ENCODE measurements at regions not wholly inside any gene's neighbourhood (a gene's known extent, or its start where the extent isn't known, plus 50 kb on each side); places are given as distances from the start of the nearest gene placed in this dataset.
"Not testable (repeated sequence)": the region's sequence is repeated elsewhere in the genome, so short reads cannot be mapped to it uniquely, and the experiment has no call there.

DNA sequence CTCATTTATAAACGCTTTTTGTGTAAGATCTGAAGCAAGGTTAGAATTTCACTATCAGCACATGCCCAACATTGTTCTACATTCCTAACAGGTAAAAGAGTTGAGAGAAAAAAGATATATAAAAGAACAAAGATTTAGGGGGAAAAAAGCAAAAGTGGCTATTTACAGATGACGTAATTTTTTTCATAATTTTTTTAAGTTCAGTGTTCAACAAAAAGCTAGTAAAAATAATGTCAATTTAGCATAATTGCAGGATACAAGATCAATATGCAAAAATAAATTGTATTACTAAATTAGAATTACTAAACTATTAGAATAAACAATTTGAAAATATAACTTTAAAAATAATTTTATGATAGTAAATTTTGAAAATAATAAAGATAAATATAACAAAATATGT is 405.0 kb downstream of the SEMA3D start:
- DNase-seq (ENCODE audit: low read depth in 4 of 6, low spot score in 6 of 6), result no peak
- WGBS (ENCODE audit: insufficient coverage), result no CpG with 5 or more reads among the region's 2 CpGs
- Histone ChIP-seq H3K27me3 (ENCODE audit: control insufficient read depth, insufficient read depth, low read length) (no peaks in the 10 kb centered on the region), H3K4me1 (ENCODE audit: control insufficient read depth, insufficient read depth, low read length) (no peaks in the 10 kb centered on the region), H3K9me3 (ENCODE audit: control insufficient read depth, insufficient read depth, low read length) (no peaks in the 10 kb centered on the region), H3K36me3 (ENCODE audit: control insufficient read depth, insufficient read depth, low read length) (no peaks in the 10 kb centered on the region), H3K4me3 (ENCODE audit: low read depth, low read length) (no peak overlapping the region), H3K27ac (ENCODE audit: low read depth, low read length) (no peak overlapping the region)

DNA sequence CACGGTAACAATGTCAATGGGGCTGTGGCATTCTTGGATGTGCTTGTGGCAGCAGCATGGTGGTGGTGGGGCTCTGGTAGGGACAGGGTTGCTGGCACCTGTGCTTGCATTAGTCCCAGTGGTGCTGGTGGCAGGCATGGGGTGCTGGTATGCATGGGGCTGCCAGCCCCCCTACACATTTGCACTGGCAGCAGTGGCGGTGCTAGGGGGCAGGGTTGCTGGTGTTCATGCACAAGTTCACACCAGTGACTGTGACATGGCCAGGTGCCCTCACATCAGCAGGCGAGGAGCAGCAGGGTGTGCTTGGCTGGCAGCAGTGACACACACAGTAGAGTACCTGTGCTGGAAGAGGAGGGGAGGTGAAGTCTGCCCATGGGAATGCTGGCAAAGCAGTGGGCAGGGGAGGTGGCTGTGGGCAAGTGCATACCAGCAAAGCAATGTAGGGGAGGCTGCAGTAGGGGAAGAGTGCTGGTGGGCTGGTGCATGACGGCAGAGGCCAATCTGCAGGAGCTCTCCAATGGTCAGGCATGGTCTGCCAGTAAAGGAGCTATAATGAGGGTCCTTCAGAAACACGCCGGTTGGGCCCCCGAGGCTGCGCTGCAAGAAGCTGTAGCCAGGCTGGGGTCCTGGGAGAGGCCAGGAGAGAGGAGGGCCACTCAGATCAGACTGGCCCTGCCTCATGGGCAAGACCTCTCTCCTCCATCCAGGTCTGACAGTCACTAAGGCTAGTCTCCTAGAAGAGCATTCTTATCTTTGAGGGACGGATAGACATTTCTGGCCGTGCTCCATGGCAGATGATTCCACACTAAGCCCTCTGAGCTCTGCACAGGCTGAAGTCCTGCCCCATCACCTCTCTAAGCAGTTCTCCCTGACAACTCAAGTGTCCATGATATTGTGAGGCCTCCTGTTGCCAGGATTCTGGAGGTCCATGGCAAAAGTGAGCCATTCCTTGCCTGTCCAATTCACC is 406.4 kb downstream of the SEMA3D start:
- no peak overlapping the region for H3K27ac ChIP-seq (ENCODE audit: low read depth, low read length)
- 91% methylated on average over 10 of the region's 10 CpGs for WGBS (ENCODE audit: insufficient coverage)
- no peaks in the 10 kb centered on the region for H3K27me3 ChIP-seq (ENCODE audit: control insufficient read depth, insufficient read depth, low read length)
- DNase-seq (ENCODE audit: low read depth in 4 of 6, low spot score in 6 of 6), result no peak
- no peaks in the 10 kb centered on the region for H3K4me1 ChIP-seq (ENCODE audit: control insufficient read depth, insufficient read depth, low read length)
- no peak overlapping the region for H3K4me3 ChIP-seq (ENCODE audit: low read depth, low read length)
- no peaks in the 10 kb centered on the region for H3K36me3 ChIP-seq (ENCODE audit: control insufficient read depth, insufficient read depth, low read length)
- no peaks in the 10 kb centered on the region for H3K9me3 ChIP-seq (ENCODE audit: control insufficient read depth, insufficient read depth, low read length)

- no peaks in the 10 kb centered on the region for H3K27me3 ChIP-seq (ENCODE audit: control insufficient read depth, insufficient read depth, low read length)
- H3K9me3 ChIP-seq (ENCODE audit: control insufficient read depth, insufficient read depth, low read length), result no peaks in the 10 kb centered on the region
- H3K36me3 ChIP-seq (ENCODE audit: control insufficient read depth, insufficient read depth, low read length), result no peaks in the 10 kb centered on the region
- no peak overlapping the region for H3K27ac ChIP-seq (ENCODE audit: low read depth, low read length)
- WGBS (ENCODE audit: insufficient coverage), result no CpG with 5 or more reads among the region's 4 CpGs
- no peaks in the 10 kb centered on the region for H3K4me1 ChIP-seq (ENCODE audit: control insufficient read depth, insufficient read depth, low read length)
- H3K4me3 ChIP-seq (ENCODE audit: low read depth, low read length), result no peak overlapping the region
- DNase-seq (ENCODE audit: low read depth in 4 of 6, low spot score in 6 of 6), result no peak
These were observed 429.1 kb downstream of the SEMA3D start for GRCh38 chr7:84757761-84758160.

DNA sequence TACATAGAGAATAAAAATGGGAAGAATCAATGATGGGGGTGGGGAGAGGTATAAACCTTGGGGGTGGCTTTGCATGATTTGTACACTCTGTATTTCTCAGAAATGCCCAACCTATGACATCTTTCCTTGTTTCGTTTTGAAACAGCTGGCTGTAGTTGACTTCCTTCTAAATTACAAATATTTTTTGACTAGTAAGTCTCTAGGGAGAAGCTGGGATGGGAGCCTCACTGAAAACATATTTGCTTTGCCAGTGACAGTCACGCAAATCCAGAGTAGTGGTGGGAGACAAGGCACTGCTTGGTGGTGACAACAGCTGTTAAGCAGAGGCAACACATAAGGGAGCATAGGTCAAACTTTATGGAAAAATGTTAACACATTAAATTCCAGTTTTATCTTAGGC is 440.5 kb downstream of the SEMA3D start:
- no peak for DNase-seq (ENCODE audit: low read depth in 4 of 6, low spot score in 6 of 6)
- H3K27me3 ChIP-seq (ENCODE audit: control insufficient read depth, insufficient read depth, low read length), result no peaks in the 10 kb centered on the region
- WGBS (ENCODE audit: insufficient coverage), result 60% methylated on average over 1 of the region's 2 CpGs
- no peak overlapping the region for H3K4me3 ChIP-seq (ENCODE audit: low read depth, low read length)
- no peaks in the 10 kb centered on the region for H3K4me1 ChIP-seq (ENCODE audit: control insufficient read depth, insufficient read depth, low read length)
- H3K27ac ChIP-seq (ENCODE audit: low read depth, low read length), result no peak overlapping the region
- H3K36me3 ChIP-seq (ENCODE audit: control insufficient read depth, insufficient read depth, low read length), result no peaks in the 10 kb centered on the region
- no peaks in the 10 kb centered on the region for H3K9me3 ChIP-seq (ENCODE audit: control insufficient read depth, insufficient read depth, low read length)

GRCh38 chr7:84744385-84744784 is 442.5 kb downstream of the SEMA3D start:
- no peak for DNase-seq (ENCODE audit: low read depth in 4 of 6, low spot score in 6 of 6)
- H3K4me1 ChIP-seq (ENCODE audit: control insufficient read depth, insufficient read depth, low read length), result no peaks in the 10 kb centered on the region

DNA sequence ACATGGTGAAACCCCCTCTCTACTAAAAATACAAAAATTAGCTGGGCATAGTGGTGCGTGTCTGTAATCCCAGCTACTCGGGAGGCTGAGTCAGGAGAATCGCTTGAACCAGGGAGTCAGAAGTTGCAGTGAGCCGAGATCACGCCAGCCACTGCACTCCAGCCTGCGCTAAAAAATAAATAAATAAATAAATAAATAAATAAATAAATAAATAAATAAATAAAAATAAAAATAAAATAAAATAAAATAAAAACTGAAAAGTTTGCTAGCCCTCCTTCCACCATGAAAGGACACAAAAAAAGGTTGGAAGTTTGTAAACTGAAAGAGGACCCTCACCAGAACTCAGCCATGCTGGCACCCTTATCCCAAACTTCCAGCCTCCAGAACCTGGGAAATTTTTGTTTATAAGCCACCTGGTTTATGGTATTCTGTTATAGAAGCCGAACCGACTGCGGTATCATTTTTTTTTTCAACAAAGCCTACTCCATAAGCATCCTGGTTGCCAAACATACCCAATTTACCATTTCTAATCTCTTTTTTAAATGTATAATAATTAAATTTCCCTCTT is 448.2 kb downstream of the SEMA3D start:
- DNase-seq (ENCODE audit: low read depth in 4 of 6, low spot score in 6 of 6), result no peak
- 100% methylated on average over 1 of the region's 9 CpGs for WGBS (ENCODE audit: insufficient coverage)
- Histone ChIP-seq H3K4me1 (ENCODE audit: control insufficient read depth, insufficient read depth, low read length) (no peaks in the 10 kb centered on the region), H3K4me3 (ENCODE audit: low read depth, low read length) (no peak overlapping the region), H3K27ac (ENCODE audit: low read depth, low read length) (no peak overlapping the region), H3K9me3 (ENCODE audit: control insufficient read depth, insufficient read depth, low read length) (no peaks in the 10 kb centered on the region), H3K36me3 (ENCODE audit: control insufficient read depth, insufficient read depth, low read length) (no peaks in the 10 kb centered on the region), H3K27me3 (ENCODE audit: control insufficient read depth, insufficient read depth, low read length) (no peaks in the 10 kb centered on the region)

More at GRCh38 chr7:84744385-84744784, 442.5 kb downstream of the SEMA3D start:
- no peaks in the 10 kb centered on the region for H3K36me3 ChIP-seq (ENCODE audit: control insufficient read depth, insufficient read depth, low read length)
- no peak overlapping the region for H3K4me3 ChIP-seq (ENCODE audit: low read depth, low read length)
- no peak overlapping the region for H3K27ac ChIP-seq (ENCODE audit: low read depth, low read length)
- no peaks in the 10 kb centered on the region for H3K9me3 ChIP-seq (ENCODE audit: control insufficient read depth, insufficient read depth, low read length)
- no peaks in the 10 kb centered on the region for H3K27me3 ChIP-seq (ENCODE audit: control insufficient read depth, insufficient read depth, low read length)
- no CpG with 5 or more reads among the region's 3 CpGs for WGBS (ENCODE audit: insufficient coverage)

DNA sequence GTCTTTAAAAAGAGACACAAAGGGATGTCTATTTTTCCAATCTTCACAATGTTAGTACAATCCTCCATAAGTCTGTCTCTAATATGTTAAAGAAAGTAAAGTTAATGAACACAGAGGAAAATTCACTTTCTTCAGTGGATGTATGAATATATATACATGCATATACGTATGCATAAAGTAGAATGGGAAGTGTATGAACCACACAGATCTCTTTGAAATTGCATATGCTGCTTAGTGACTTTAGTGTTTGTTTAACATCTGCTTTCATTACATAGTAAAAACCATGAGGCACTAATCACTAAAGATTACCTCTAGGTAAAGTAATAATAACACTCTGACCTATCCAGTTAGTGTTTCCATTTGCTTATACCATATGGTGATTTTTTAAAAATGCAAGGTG is 451.2 kb downstream of the SEMA3D start:
- Histone ChIP-seq H3K4me1 (ENCODE audit: control insufficient read depth, insufficient read depth, low read length) (no peaks in the 10 kb centered on the region), H3K9me3 (ENCODE audit: control insufficient read depth, insufficient read depth, low read length) (peaks cover 3% of the 10 kb centered on the region), H3K36me3 (ENCODE audit: control insufficient read depth, insufficient read depth, low read length) (no peaks in the 10 kb centered on the region), H3K4me3 (ENCODE audit: low read depth, low read length) (no peak overlapping the region), H3K27ac (ENCODE audit: low read depth, low read length) (no peak overlapping the region), H3K27me3 (ENCODE audit: control insufficient read depth, insufficient read depth, low read length) (no peaks in the 10 kb centered on the region)
- DNase-seq (ENCODE audit: low read depth in 4 of 6, low spot score in 6 of 6), result peak in 1 of 6 donors; percentile 5
- WGBS (ENCODE audit: insufficient coverage), result no CpG with 5 or more reads among the region's 1 CpG

GRCh38 chr7:84735011-84735410 is 451.8 kb downstream of the SEMA3D start:
- Histone ChIP-seq H3K27ac (ENCODE audit: low read depth, low read length) (no peak overlapping the region), H3K4me3 (ENCODE audit: low read depth, low read length) (no peak overlapping the region), H3K36me3 (ENCODE audit: control insufficient read depth, insufficient read depth, low read length) (no peaks in the 10 kb centered on the region), H3K9me3 (ENCODE audit: control insufficient read depth, insufficient read depth, low read length) (peaks cover 3% of the 10 kb centered on the region), H3K4me1 (ENCODE audit: control insufficient read depth, insufficient read depth, low read length) (no peaks in the 10 kb centered on the region), H3K27me3 (ENCODE audit: control insufficient read depth, insufficient read depth, low read length) (no peaks in the 10 kb centered on the region)
- WGBS (ENCODE audit: insufficient coverage), result 80% methylated on average over 1 of the region's 3 CpGs
- no peak for DNase-seq (ENCODE audit: low read depth in 4 of 6, low spot score in 6 of 6)

DNA sequence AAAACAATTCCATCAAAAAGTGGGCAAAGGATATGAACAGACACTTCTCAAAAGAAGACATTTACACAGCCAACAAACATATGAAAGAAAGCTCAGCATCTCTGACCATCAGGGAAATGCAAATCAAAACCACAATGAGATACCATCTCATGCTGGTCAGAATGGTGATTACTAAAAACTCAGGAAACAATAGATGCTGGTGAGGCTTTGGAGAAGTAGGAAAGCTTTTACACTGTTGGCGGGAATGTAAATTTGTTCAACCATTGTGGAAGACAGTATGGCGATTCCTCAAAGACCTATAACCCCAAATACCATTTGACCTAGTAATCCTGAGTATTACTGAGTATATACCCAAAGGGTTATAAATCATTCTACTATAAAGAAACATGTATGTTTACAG is 452.9 kb downstream of the SEMA3D start:
- not testable (repeated sequence) for H3K27me3 ChIP-seq (ENCODE audit: control insufficient read depth, insufficient read depth, low read length); H3K4me1 ChIP-seq (ENCODE audit: control insufficient read depth, insufficient read depth, low read length); H3K36me3 ChIP-seq (ENCODE audit: control insufficient read depth, insufficient read depth, low read length); H3K4me3 ChIP-seq (ENCODE audit: low read depth, low read length); H3K27ac ChIP-seq (ENCODE audit: low read depth, low read length); DNase-seq (ENCODE audit: low read depth in 4 of 6, low spot score in 6 of 6); H3K9me3 ChIP-seq (ENCODE audit: control insufficient read depth, insufficient read depth, low read length)
- no CpG with 5 or more reads among the region's 2 CpGs for WGBS (ENCODE audit: insufficient coverage)

DNA sequence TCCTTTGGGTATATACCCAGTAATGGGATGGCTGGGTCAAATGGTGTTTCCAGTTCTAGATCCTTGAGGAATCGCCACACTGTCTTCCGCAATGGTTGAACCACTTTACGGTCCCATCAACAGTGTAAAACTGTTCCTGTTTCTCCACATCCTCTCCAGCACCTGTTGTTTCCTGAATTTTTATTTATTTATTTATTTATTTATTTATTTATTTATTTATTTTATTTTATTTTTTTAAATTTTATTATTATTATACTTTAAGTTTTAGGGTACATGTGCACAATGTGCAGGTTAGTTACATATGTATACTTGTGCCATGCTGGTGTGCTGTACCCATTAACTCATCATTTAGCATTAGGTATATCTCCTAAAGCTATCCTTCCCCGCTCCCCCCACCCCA is 456.0 kb downstream of the SEMA3D start:
- not testable (repeated sequence) for H3K36me3 ChIP-seq (ENCODE audit: control insufficient read depth, insufficient read depth, low read length); H3K27me3 ChIP-seq (ENCODE audit: control insufficient read depth, insufficient read depth, low read length); H3K4me1 ChIP-seq (ENCODE audit: control insufficient read depth, insufficient read depth, low read length); H3K9me3 ChIP-seq (ENCODE audit: control insufficient read depth, insufficient read depth, low read length); H3K4me3 ChIP-seq (ENCODE audit: low read depth, low read length); H3K27ac ChIP-seq (ENCODE audit: low read depth, low read length); DNase-seq (ENCODE audit: low read depth in 4 of 6, low spot score in 6 of 6)
- WGBS (ENCODE audit: insufficient coverage), result no CpG with 5 or more reads among the region's 4 CpGs

All from spinal cord (tissue), 9 donors.